GM21390 (cell line): ENCODE measurements at regions not wholly inside any gene's neighbourhood (a gene's known extent, or its start where the extent isn't known, plus 50 kb on each side); places are given as distances from the start of the nearest gene placed in this dataset.
"Not testable (repeated sequence)": the region's sequence is repeated elsewhere in the genome, so short reads cannot be mapped to it uniquely, and the experiment has no call there.

Source experiments
- ATAC-seq: cut with Tn5 transposase; IDR thresholded peaks from one replicate; pipeline ENCODE4 v1.9.1; 2021; ENCODE audit not compliant: unreplicated experiment

GRCh38 chr12:47491516-47492305, 214.1 kb downstream of the RPAP3 start:
- no peak for ATAC-seq

GRCh38 chr12:47488888-47489287, 216.9 kb downstream of the RPAP3 start:
- ATAC-seq, result no peak

GRCh38 chr12:47481041-47481440, 224.8 kb downstream of the RPAP3 start:
- no peak for ATAC-seq

- ATAC-seq, result no peak
Measured at GRCh38 chr12:47478426-47478825, 227.4 kb downstream of the RPAP3 start.

GRCh38 chr12:47473091-47473490, 232.7 kb downstream of the RPAP3 start:
- no peak for ATAC-seq

- not testable (repeated sequence) for ATAC-seq
Measured at GRCh38 chr12:47470349-47470748, 235.5 kb downstream of the RPAP3 start.

- not testable (repeated sequence) for ATAC-seq
Measured at GRCh38 chr12:47463918-47464317, 241.9 kb downstream of the RPAP3 start.

- no peak for ATAC-seq
Measured at GRCh38 chr12:47458279-47458678, 247.6 kb downstream of the RPAP3 start.

- no peak for ATAC-seq
Measured at GRCh38 chr12:47449797-47450196, 256.0 kb downstream of the RPAP3 start.

- ATAC-seq, result no peak
Measured at GRCh38 chr12:47442310-47442709, 263.5 kb downstream of the RPAP3 start.

- no peak for ATAC-seq
Measured at GRCh38 chr12:47441490-47441889, 264.3 kb downstream of the RPAP3 start.

GRCh38 chr12:47438175-47438574, 267.7 kb downstream of the RPAP3 start:
- no peak for ATAC-seq

- no peak for ATAC-seq
Measured at GRCh38 chr12:47437570-47437969, 268.3 kb downstream of the RPAP3 start.

GRCh38 chr12:47433876-47434275, 272.0 kb downstream of the RPAP3 start:
- no peak for ATAC-seq

- not testable (repeated sequence) for ATAC-seq
Measured at GRCh38 chr12:47426678-47427309, 279.0 kb downstream of the RPAP3 start.

GRCh38 chr12:47422611-47423010, 283.2 kb downstream of the RPAP3 start:
- no peak for ATAC-seq

GRCh38 chr12:47419497-47419896, 286.3 kb downstream of the RPAP3 start:
- no peak for ATAC-seq

GRCh38 chr12:47417955-47418354, 287.9 kb downstream of the RPAP3 start:
- ATAC-seq, result no peak

- ATAC-seq, result no peak
Measured at GRCh38 chr12:47417121-47417520, 288.7 kb downstream of the RPAP3 start.

- ATAC-seq, result no peak
Measured at GRCh38 chr12:47415054-47415453, 290.8 kb downstream of the RPAP3 start.

GRCh38 chr12:47414511-47414910, 291.3 kb downstream of the RPAP3 start:
- ATAC-seq, result no peak

GRCh38 chr12:47413806-47414205, 292.0 kb downstream of the RPAP3 start:
- ATAC-seq, result no peak
